Gastrocnemius medialis (tissue), 4 donors: ENCODE measurements at regions not wholly inside any gene's neighbourhood (a gene's known extent, or its start where the extent isn't known, plus 50 kb on each side); places are given as distances from the start of the nearest gene placed in this dataset.

Experiments
- CTCF ChIP-seq, 5 experiments: fragments of 450-650 bp in 3 of 5; fragments of 200-600 bp in 2 of 5; sonication (generic) in 2 of 5; IDR thresholded peaks in 4 of 5; conservative IDR thresholded peaks in 1 of 5; 1 replicate in 4 of 5; 2 replicates in 1 of 5; pipeline ENCODE4 v1.5.1; 2016 to 2019; ENCODE audit warnings: antibody characterized with exemption in 5 of 5, mild to moderate bottlenecking in 3 of 5, moderate library complexity in 3 of 5
- POLR2A ChIP-seq, 2 donors: fragments of 450-650 bp; IDR thresholded peaks; one replicate each; pipeline ENCODE4 v1.6.1; 2017; ENCODE audit warnings: antibody characterized with exemption in 2 of 2, mild to moderate bottlenecking in 2 of 2, moderate library complexity in 2 of 2

GRCh38 chr18:34600158-34600557, 109.9 kb upstream of the DTNA start:
- TF ChIP-seq CTCF (IDR thresholded peaks at IDR 0.05 in 4 of 5, conservative IDR thresholded peaks at IDR 0.05 in 1 of 5) (no peak), POLR2A (IDR thresholded peaks at IDR 0.05) (no peak)
